Aorta (tissue), 5 donors: ENCODE measurements at regions not wholly inside any gene's neighbourhood (a gene's known extent, or its start where the extent isn't known, plus 50 kb on each side); places are given as distances from the start of the nearest gene placed in this dataset.

Experiments
- ATAC-seq: fragments of 200-7000 bp; cut with Tn5 transposase; one replicate; pipeline ENCODE4 v1.9.1; 2022; ENCODE audit warnings: moderate library complexity; ENCODE audit not compliant: low FRiP score
- DNase-seq, 2 donors: peaks; one replicate each; pipeline ENCODE4 v3.0.0-alpha.2; 2020
- H3K27ac ChIP-seq, 2 donors: one replicate each; pipeline ENCODE4 v1.5.1; 2013; ENCODE audit warnings: low read length in 2 of 2, mild to moderate bottlenecking in 2 of 2, moderate library complexity in 2 of 2, control low read depth in 1 of 2, inconsistent platforms in 1 of 2, low read depth in 1 of 2
- H3K27me3 ChIP-seq, 2 donors: one replicate each; pipeline ENCODE4 v1.6.1; 2013; ENCODE audit warnings: control low read depth in 1 of 2, low read length in 1 of 2, mild to moderate bottlenecking in 1 of 2, moderate library complexity in 1 of 2; ENCODE audit not compliant: insufficient read depth in 2 of 2, control insufficient read depth in 1 of 2
- H3K36me3 ChIP-seq, 2 donors: one replicate each; pipeline ENCODE4 v1.6.1; 2013; ENCODE audit warnings: control low read depth in 1 of 2, low read length in 1 of 2, mild to moderate bottlenecking in 1 of 2; ENCODE audit not compliant: insufficient read depth in 2 of 2, control insufficient read depth in 1 of 2
- H3K4me1 ChIP-seq, 2 donors: one replicate each; pipeline ENCODE4 v1.6.1; 2013; ENCODE audit warnings: low read length in 2 of 2, control low read depth in 1 of 2, mild to moderate bottlenecking in 1 of 2, moderate library complexity in 1 of 2; ENCODE audit not compliant: insufficient read depth in 2 of 2, control insufficient read depth in 1 of 2
- H3K4me3 ChIP-seq, 2 donors: one replicate each; pipeline ENCODE4 v1.5.1; 2013; ENCODE audit warnings: low read length in 2 of 2, control low read depth in 1 of 2, mild to moderate bottlenecking in 1 of 2
- H3K9me3 ChIP-seq: one replicate; pipeline ENCODE4 v1.6.1; 2013; ENCODE audit warnings: mild to moderate bottlenecking, low read length; ENCODE audit not compliant: control insufficient read depth
- WGBS, 2 donors: extraction: QIAGEN DNeasy Blood & Tissue Kit; methylation state at CpG; one replicate each; pipeline ENCODE4 v1.1.7; 2013; 5-methylcytosine and 5-hydroxymethylcytosine counted together
- intact Hi-C, 2 donors: fragments of 100-400 bp; cut with DNase I; formaldehyde crosslinking; loops; one replicate each; pipeline versions ENCODE4 v1.14.2 to v1.15.0; 2022
- donor health status: healthy with polysubstance abuse.
- donor health status: Bipolar disorder and iron deficiency.
- donor health status: DM: no; HTN: no; CAD: no.
- donor health status: DM: no; HTN: no; CAD: no.
- donor health status: DM: yes; HTN: yes; CAD: no.

DNA sequence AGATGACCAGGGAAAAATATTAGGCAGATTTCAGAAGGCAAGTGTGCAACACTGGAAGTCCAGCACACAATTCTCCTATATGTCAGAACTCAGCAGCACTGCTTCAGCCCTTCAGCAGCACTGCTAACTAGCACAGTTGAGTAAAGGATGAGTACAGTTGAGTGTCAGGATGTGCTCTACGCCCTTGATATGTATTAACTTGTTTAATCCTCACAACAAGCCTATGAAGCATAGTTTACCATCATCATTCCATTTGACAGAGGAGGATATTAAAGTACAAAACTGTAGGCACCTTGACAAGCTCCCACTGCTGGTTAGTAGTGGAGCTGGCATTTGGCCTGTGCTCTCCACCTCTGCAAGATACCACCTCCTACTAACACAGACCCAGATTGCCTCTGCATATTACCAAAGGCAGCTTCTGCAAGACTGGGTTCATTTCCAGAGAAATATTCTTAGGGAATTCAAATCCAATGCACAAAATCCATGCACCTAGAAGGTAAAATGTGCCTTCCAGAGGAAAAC, 230.8 kb downstream of the ANAPC1 start:
- ATAC-seq: no peak
- intact Hi-C loops: no loop called here
- Histone ChIP-seq H3K27ac (no peak overlapping the region), H3K27me3 (no peaks in the 10 kb centered on the region), H3K36me3 (no peaks in the 10 kb centered on the region), H3K9me3 (no peaks in the 10 kb centered on the region), H3K4me3 (no peak overlapping the region), H3K4me1 (no peaks in the 10 kb centered on the region)
- no peak for DNase-seq
- 94 to 96% methylated on average over 1 of the region's 1 CpG for WGBS, 2 donors

DNA sequence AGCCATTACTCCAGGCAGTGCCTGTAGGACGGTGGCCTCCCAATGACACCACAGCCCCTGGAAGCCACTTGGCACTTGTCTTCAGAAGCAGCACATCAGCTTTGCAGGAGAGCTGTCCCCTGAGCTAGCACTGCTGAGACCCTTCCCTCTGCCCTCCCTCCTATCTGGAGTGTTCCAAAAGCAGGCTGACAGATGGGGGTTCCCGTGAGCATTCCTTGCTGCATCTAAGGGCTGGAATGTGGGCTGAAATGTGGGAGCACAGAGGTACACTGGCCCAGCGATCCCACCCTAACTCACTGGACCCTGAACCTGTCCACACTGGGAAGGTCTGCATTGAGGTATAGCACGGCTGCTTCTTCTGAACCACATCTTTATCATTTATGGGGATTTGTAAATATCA, 230.1 kb downstream of the ANAPC1 start:
- Histone ChIP-seq H3K27me3 (no peaks in the 10 kb centered on the region), H3K27ac (no peak overlapping the region), H3K4me1 (no peaks in the 10 kb centered on the region), H3K4me3 (no peak overlapping the region), H3K36me3 (no peaks in the 10 kb centered on the region), H3K9me3 (no peaks in the 10 kb centered on the region)
- 90 to 97% methylated on average over 4 of the region's 4 CpGs for WGBS, 2 donors
- ATAC-seq: no peak
- intact Hi-C loops: no loop called here
- no peak for DNase-seq

DNA sequence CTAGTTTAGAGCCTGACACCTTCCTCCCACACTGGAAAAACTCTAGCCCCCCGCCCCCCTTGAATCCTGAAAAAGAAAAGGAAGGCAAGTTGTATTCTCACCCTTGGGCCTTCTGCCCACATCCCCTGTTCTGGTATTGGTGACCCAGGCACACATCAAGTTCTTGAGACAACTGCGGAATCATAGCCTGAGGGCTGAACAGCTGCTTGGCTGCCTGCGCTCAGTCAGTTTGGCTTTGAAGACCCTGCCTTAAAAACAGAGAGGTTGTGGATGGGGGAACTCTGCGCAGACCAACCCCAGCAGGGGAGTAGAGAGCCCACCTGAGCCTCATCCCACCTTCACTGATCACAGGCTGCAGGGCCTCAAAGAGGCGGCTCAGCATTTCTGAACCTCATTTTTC, 229.2 kb downstream of the ANAPC1 start:
- intact Hi-C loops: no loop called here
- H3K9me3 ChIP-seq: no peaks in the 10 kb centered on the region
- no peak overlapping the region for H3K27ac ChIP-seq
- no peaks in the 10 kb centered on the region for H3K36me3 ChIP-seq
- no peaks in the 10 kb centered on the region for H3K4me1 ChIP-seq
- no peaks in the 10 kb centered on the region for H3K27me3 ChIP-seq
- 94 to 98% methylated on average over 5 of the region's 5 CpGs for WGBS, 2 donors
- no peak for DNase-seq
- no peak for ATAC-seq
- H3K4me3 ChIP-seq: no peak overlapping the region

- WGBS, 2 donors: 94% methylated on average over 9 of the region's 9 CpGs
- DNase-seq: no peak
- Histone ChIP-seq H3K36me3 (no peaks in the 10 kb centered on the region), H3K4me3 (no peak overlapping the region), H3K27ac (no peak overlapping the region), H3K4me1 (no peaks in the 10 kb centered on the region), H3K9me3 (no peaks in the 10 kb centered on the region), H3K27me3 (no peaks in the 10 kb centered on the region)
- intact Hi-C loops: no loop called here
- no peak for ATAC-seq
These were observed 227.6 kb downstream of the ANAPC1 start for GRCh38 chr2:111656436-111656835.

GRCh38 chr2:111656894-111657293, 227.1 kb downstream of the ANAPC1 start:
- WGBS, 2 donors: 90 to 92% methylated on average over 11 of the region's 11 CpGs

DNA sequence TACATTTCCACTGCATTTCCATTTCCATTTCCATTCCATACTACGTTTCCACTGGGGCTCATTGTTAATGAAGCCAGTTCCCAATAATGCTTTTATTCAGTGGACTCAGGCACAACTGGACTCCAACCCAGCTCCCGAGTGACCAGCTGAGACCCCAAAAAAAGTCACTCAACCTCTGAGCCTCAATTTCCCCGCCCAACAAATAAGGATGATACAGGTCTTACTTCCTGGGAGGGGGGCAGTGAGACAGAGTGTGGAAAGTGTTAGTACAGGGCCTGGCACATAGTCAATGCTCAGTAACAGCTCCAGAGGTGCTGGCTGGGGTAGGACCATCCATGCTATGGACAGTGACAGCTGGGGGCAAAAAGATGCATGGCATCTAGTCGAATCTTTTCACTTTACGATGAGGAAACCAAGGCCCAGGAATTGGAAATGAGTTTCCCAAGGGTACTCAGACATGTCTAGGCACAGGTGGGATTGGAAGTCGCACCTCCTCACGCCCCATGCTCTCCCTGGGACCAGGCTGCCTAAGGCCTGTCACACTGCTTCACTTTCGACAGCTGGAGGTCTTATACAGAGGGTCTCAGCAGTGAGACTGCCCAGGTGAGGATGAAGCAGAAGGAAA, 226.5 kb downstream of the ANAPC1 start:
- H3K36me3 ChIP-seq: no peaks in the 10 kb centered on the region
- H3K4me3 ChIP-seq: no peak overlapping the region
- no peak for DNase-seq
- H3K9me3 ChIP-seq: no peaks in the 10 kb centered on the region
- intact Hi-C loops: no loop called here
- H3K27ac ChIP-seq: no peak overlapping the region
- WGBS, 2 donors: 98 to 99% methylated on average over 8 of the region's 8 CpGs
- ATAC-seq: no peak
- H3K4me1 ChIP-seq: no peaks in the 10 kb centered on the region
- no peaks in the 10 kb centered on the region for H3K27me3 ChIP-seq

More at GRCh38 chr2:111656894-111657293, 227.1 kb downstream of the ANAPC1 start:
- H3K4me1 ChIP-seq: no peaks in the 10 kb centered on the region
- H3K4me3 ChIP-seq: no peak overlapping the region
- no peak overlapping the region for H3K27ac ChIP-seq
- H3K27me3 ChIP-seq: no peaks in the 10 kb centered on the region
- intact Hi-C loops: no loop called here
- H3K9me3 ChIP-seq: no peaks in the 10 kb centered on the region
- no peaks in the 10 kb centered on the region for H3K36me3 ChIP-seq
- no peak for DNase-seq
- no peak for ATAC-seq

GRCh38 chr2:111659361-111660333, 224.3 kb downstream of the ANAPC1 start:
- Histone ChIP-seq H3K9me3 (no peaks in the 10 kb centered on the region), H3K27ac (peak overlapping the region; percentile 2 to 93), H3K36me3 (no peaks in the 10 kb centered on the region), H3K4me3 (no peak overlapping the region), H3K27me3 (no peaks in the 10 kb centered on the region), H3K4me1 (no peaks in the 10 kb centered on the region)
- peak; percentile 83 for ATAC-seq
- peak; percentile 86 to 89 for DNase-seq
- intact Hi-C loops: no loop called here
- 47 to 49% methylated on average over 13 of the region's 13 CpGs for WGBS, 2 donors

GRCh38 chr2:111660811-111661210, 223.2 kb downstream of the ANAPC1 start:
- Histone ChIP-seq H3K9me3 (no peaks in the 10 kb centered on the region), H3K4me3 (no peak overlapping the region), H3K36me3 (no peaks in the 10 kb centered on the region), H3K4me1 (no peaks in the 10 kb centered on the region), H3K27ac (no peak overlapping the region), H3K27me3 (no peaks in the 10 kb centered on the region)
- ATAC-seq: no peak
- 97 to 98% methylated on average over 5 of the region's 5 CpGs for WGBS, 2 donors
- intact Hi-C loops: no loop called here
- no peak for DNase-seq
